Small intestine (tissue), 7 donors: ENCODE measurements at regions not wholly inside any gene's neighbourhood (a gene's known extent, or its start where the extent isn't known, plus 50 kb on each side); places are given as distances from the start of the nearest gene placed in this dataset.

Experiments used
- DNase-seq, 2 donors: peaks; one replicate each; pipeline versions ENCODE4 v3.0.0 to v3.0.0-alpha.2; 2013
- FAIRE-seq: peaks from 2 replicates; lab custom pipeline; 2012; peaks lifted over from hg19 to GRCh38; lab: Jason Lieb, UNC
- H3K27ac ChIP-seq, 3 donors: one replicate each; pipeline ENCODE4 v1.5.1; 2013; ENCODE audit warnings: low read length in 2 of 3, mild to moderate bottlenecking in 2 of 3, control low read depth in 1 of 3, inconsistent platforms in 1 of 3, low read depth in 1 of 3, moderate library complexity in 1 of 3
- H3K27me3 ChIP-seq, 3 donors: one replicate each; pipeline ENCODE4 v1.6.1; 2013; ENCODE audit warnings: low read length in 3 of 3, inconsistent platforms in 1 of 3; ENCODE audit not compliant: control insufficient read depth in 3 of 3, insufficient read depth in 3 of 3
- H3K36me3 ChIP-seq, 3 donors: one replicate each; pipeline ENCODE4 v1.6.1; 2013; ENCODE audit warnings: low read length in 3 of 3, inconsistent platforms in 1 of 3, low read depth in 1 of 3, mild to moderate bottlenecking in 1 of 3, moderate library complexity in 1 of 3; ENCODE audit not compliant: control insufficient read depth in 3 of 3, insufficient read depth in 2 of 3
- H3K4me1 ChIP-seq, 3 donors: one replicate each; pipeline ENCODE4 v1.6.1; 2013; ENCODE audit warnings: low read length in 2 of 3, inconsistent platforms in 1 of 3, low read depth in 1 of 3, mild to moderate bottlenecking in 1 of 3, moderate library complexity in 1 of 3; ENCODE audit not compliant: control insufficient read depth in 3 of 3, insufficient read depth in 2 of 3
- H3K4me3 ChIP-seq, 3 donors: one replicate each; pipeline ENCODE4 v1.5.1; 2013; ENCODE audit warnings: low read length in 3 of 3, control low read depth in 1 of 3, inconsistent platforms in 1 of 3, low read depth in 1 of 3, mild to moderate bottlenecking in 1 of 3, moderate library complexity in 1 of 3
- H3K9me3 ChIP-seq, 2 donors: one replicate each; pipeline ENCODE4 v1.6.1; 2013; ENCODE audit warnings: low read depth in 1 of 2, low read length in 1 of 2; ENCODE audit not compliant: control insufficient read depth in 2 of 2, insufficient read depth in 1 of 2
- WGBS, 3 donors: extraction: QIAGEN DNeasy Blood & Tissue Kit; methylation state at CpG; one replicate each; pipeline ENCODE4 v1.1.7; 2013; 5-methylcytosine and 5-hydroxymethylcytosine counted together
- donor health status: healthy with polysubstance abuse.
- donor health status: control.
- donor health status: control.
- donor health status: Bipolar disorder and iron deficiency.
- donor health status: healthy.

- FAIRE-seq = no peak
- peaks cover 0 to 8% (median 0%) of the 10 kb centered on the region in 3 donors for H3K4me1 ChIP-seq
Measured at GRCh38 chr1:239868058-239868832, 223.4 kb upstream of the FMN2 start.

GRCh38 chr1:239870194-239870593 lies 221.5 kb upstream of the FMN2 start:
- Histone ChIP-seq H3K9me3 (no peaks in the 10 kb centered on the region), H3K27me3 (no peaks in the 10 kb centered on the region), H3K36me3 (peaks cover 0 to 3% (median 0%) of the 10 kb centered on the region in 3 donors), H3K27ac (no peak overlapping the region), H3K4me1 (peaks cover 0 to 8% (median 0%) of the 10 kb centered on the region in 3 donors), H3K4me3 (no peak overlapping the region)
- DNase-seq (no peak), FAIRE-seq (no peak)
- 91 to 96% (median 93%) methylated on average over 6 of the region's 6 CpGs for WGBS, 3 donors

More at GRCh38 chr1:239868058-239868832, 223.4 kb upstream of the FMN2 start:
- Histone ChIP-seq H3K9me3 (peaks cover 0 to 2% of the 10 kb centered on the region in 2 donors), H3K27ac (no peak overlapping the region), H3K27me3 (no peaks in the 10 kb centered on the region), H3K4me3 (no peak overlapping the region), H3K36me3 (peaks cover 0 to 3% (median 0%) of the 10 kb centered on the region in 3 donors)
- 80 to 90% (median 82%) methylated on average over 13 of the region's 13 CpGs for WGBS, 3 donors
- DNase-seq = no peak

GRCh38 chr1:239872626-239873025 lies 219.1 kb upstream of the FMN2 start:
- Histone ChIP-seq H3K9me3 (no peaks in the 10 kb centered on the region), H3K4me3 (no peak overlapping the region), H3K27ac (no peak overlapping the region), H3K36me3 (peaks cover 0 to 3% (median 0%) of the 10 kb centered on the region in 3 donors), H3K4me1 (peaks cover 0 to 8% (median 0%) of the 10 kb centered on the region in 3 donors), H3K27me3 (no peaks in the 10 kb centered on the region)
- DNase-seq (no peak), FAIRE-seq (no peak)
- 49 to 85% (median 78%) methylated on average over 2 of the region's 2 CpGs for WGBS, 3 donors

GRCh38 chr1:239874831-239875230 lies 216.9 kb upstream of the FMN2 start:
- Histone ChIP-seq H3K4me1 (peaks cover 0 to 5% (median 0%) of the 10 kb centered on the region in 3 donors), H3K9me3 (no peaks in the 10 kb centered on the region), H3K4me3 (no peak overlapping the region), H3K27ac (no peak overlapping the region), H3K36me3 (no peaks in the 10 kb centered on the region), H3K27me3 (no peaks in the 10 kb centered on the region)
- FAIRE-seq (no peak), DNase-seq (no peak)
- WGBS, 3 donors = 96 to 97% (median 97%) methylated on average over 10 of the region's 10 CpGs

GRCh38 chr1:239879321-239880170 lies 212.1 kb upstream of the FMN2 start:
- Histone ChIP-seq H3K4me3 (no peak overlapping the region), H3K36me3 (no peaks in the 10 kb centered on the region), H3K4me1 (peaks cover 0 to 5% (median 0%) of the 10 kb centered on the region in 3 donors), H3K27ac (no peak overlapping the region), H3K9me3 (no peaks in the 10 kb centered on the region), H3K27me3 (no peaks in the 10 kb centered on the region)
- 62 to 69% (median 66%) methylated on average over 10 of the region's 10 CpGs for WGBS, 3 donors
- FAIRE-seq (no peak), DNase-seq (peak; percentile 8 to 35)

- no peak overlapping the region for H3K4me3 ChIP-seq
- peaks cover 0 to 5% (median 0%) of the 10 kb centered on the region in 3 donors for H3K4me1 ChIP-seq
- no peak for DNase-seq
- H3K27ac ChIP-seq = no peak overlapping the region
- no peaks in the 10 kb centered on the region for H3K27me3 ChIP-seq
- no peaks in the 10 kb centered on the region for H3K9me3 ChIP-seq
- WGBS, 3 donors = 71 to 84% (median 82%) methylated on average over 4 of the region's 4 CpGs
- FAIRE-seq = no peak
- H3K36me3 ChIP-seq = no peaks in the 10 kb centered on the region
Measured at GRCh38 chr1:239882967-239883366, 208.7 kb upstream of the FMN2 start.

- 84 to 94% (median 88%) methylated on average over 4 of the region's 4 CpGs for WGBS, 3 donors
- no peak for FAIRE-seq
Measured at GRCh38 chr1:239884796-239885195, 206.9 kb upstream of the FMN2 start.

GRCh38 chr1:239886266-239886665 lies 205.4 kb upstream of the FMN2 start:
- H3K4me3 ChIP-seq = no peak overlapping the region
- DNase-seq = no peak
- no peaks in the 10 kb centered on the region for H3K36me3 ChIP-seq
- H3K4me1 ChIP-seq = no peaks in the 10 kb centered on the region
- H3K27ac ChIP-seq = no peak overlapping the region
- FAIRE-seq = no peak
- 82 to 92% (median 88%) methylated on average over 5 of the region's 5 CpGs for WGBS, 3 donors
- H3K27me3 ChIP-seq = no peaks in the 10 kb centered on the region
- H3K9me3 ChIP-seq = no peaks in the 10 kb centered on the region

More at GRCh38 chr1:239884796-239885195, 206.9 kb upstream of the FMN2 start:
- H3K4me1 ChIP-seq = no peaks in the 10 kb centered on the region
- no peak for DNase-seq
- no peaks in the 10 kb centered on the region for H3K27me3 ChIP-seq
- H3K4me3 ChIP-seq = no peak overlapping the region
- H3K27ac ChIP-seq = no peak overlapping the region
- no peaks in the 10 kb centered on the region for H3K9me3 ChIP-seq
- no peaks in the 10 kb centered on the region for H3K36me3 ChIP-seq
